ENCODE measurements at regions not wholly inside any gene's neighbourhood (a gene's known extent, or its start where the extent isn't known, plus 50 kb on each side); places are given as distances from the start of the nearest gene placed in this dataset.

DNA sequence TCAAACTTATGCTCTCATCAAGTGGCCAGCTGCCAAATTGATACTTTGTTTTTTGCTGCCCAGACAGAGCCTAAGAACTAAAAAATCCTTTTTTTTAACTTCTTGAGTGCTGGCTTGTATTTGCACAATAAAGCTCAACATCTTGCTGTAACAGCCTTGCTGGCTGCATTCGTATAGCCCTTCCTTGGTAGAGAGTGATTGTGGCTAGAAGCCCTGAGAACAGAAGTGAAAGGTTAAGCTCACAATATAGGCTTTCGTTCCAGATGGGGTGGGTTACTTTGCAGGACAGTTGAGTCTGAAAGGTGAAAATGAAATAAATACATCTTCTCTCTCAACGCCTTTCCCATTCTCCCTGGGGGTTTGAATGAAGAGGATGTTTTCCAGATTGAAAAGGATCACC, 278.8 kb downstream of the HS3ST3B1 start:
- H3K9ac ChIP-seq (ENCODE audit: insufficient read depth, low read depth, low read length) = no peak overlapping the region
- H3K27ac ChIP-seq (ENCODE audit: extremely low read length, insufficient read depth, low read length) = no peak overlapping the region
- intact Hi-C loops (cut with micrococcal nuclease; ENCODE audit: unreplicated experiment) = no loop called here
- TF ChIP-seq ZSCAN25 (CRISPR knock-in tag; IDR thresholded peaks at IDR 0.05) (no peak), ETV5 (CRISPR knock-in tag; IDR thresholded peaks at IDR 0.05; ENCODE audit: borderline replicate concordance) (no peak), KLF15 (CRISPR knock-in tag; IDR thresholded peaks at IDR 0.05; ENCODE audit: borderline replicate concordance) (no peak), KAT7 (CRISPR knock-in tag; IDR thresholded peaks at IDR 0.05; ENCODE audit: borderline replicate concordance) (no peak), SRSF4 (IDR thresholded peaks at IDR 0.05; ENCODE audit: low read depth, low read length, poor library complexity, severe bottlenecking) (no peak), ZNF501 (CRISPR knock-in tag; IDR thresholded peaks at IDR 0.05) (no peak)
- TF ChIP-seq, protein P1, sequence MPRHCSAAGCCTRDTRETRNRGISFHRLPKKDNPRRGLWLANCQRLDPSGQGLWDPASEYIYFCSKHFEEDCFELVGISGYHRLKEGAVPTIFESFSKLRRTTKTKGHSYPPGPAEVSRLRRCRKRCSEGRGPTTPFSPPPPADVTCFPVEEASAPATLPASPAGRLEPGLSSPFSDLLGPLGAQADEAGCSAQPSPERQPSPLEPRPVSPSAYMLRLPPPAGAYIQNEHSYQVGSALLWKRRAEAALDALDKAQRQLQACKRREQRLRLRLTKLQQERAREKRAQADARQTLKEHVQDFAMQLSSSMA (CRISPR knock-in tag; IDR thresholded peaks at IDR 0.05) = no peak
- TF ChIP-seq, protein P2, sequence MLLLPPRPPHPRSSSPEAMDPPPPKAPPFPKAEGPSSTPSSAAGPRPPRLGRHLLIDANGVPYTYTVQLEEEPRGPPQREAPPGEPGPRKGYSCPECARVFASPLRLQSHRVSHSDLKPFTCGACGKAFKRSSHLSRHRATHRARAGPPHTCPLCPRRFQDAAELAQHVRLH (CRISPR knock-in tag; IDR thresholded peaks at IDR 0.05; ENCODE audit: borderline replicate concordance, low read depth) = no peak
- TF ChIP-seq, protein P3, sequence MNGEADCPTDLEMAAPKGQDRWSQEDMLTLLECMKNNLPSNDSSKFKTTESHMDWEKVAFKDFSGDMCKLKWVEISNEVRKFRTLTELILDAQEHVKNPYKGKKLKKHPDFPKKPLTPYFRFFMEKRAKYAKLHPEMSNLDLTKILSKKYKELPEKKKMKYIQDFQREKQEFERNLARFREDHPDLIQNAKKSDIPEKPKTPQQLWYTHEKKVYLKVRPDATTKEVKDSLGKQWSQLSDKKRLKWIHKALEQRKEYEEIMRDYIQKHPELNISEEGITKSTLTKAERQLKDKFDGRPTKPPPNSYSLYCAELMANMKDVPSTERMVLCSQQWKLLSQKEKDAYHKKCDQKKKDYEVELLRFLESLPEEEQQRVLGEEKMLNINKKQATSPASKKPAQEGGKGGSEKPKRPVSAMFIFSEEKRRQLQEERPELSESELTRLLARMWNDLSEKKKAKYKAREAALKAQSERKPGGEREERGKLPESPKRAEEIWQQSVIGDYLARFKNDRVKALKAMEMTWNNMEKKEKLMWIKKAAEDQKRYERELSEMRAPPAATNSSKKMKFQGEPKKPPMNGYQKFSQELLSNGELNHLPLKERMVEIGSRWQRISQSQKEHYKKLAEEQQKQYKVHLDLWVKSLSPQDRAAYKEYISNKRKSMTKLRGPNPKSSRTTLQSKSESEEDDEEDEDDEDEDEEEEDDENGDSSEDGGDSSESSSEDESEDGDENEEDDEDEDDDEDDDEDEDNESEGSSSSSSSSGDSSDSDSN (CRISPR knock-in tag; IDR thresholded peaks at IDR 0.05) = no peak
- H3K27me3 ChIP-seq (ENCODE audit: control insufficient read depth in 1 of 2, insufficient read depth in 2 of 2, low read length in 2 of 2) = no peaks in the 10 kb centered on the region
- in situ Hi-C loops (cut with HindIII; ENCODE audit: extremely low pct_ligation_motif_present, low pct_unique_long_range_greater_than_20kb) = no loop called here
- H3K4me1 ChIP-seq (ENCODE audit: insufficient read depth, low read length) = peaks cover 14% of the 10 kb centered on the region
- ATAC-seq (no peak), DNase-seq (ENCODE audit: low spot score) (no peak), FAIRE-seq (no peak)
- no peaks in the 10 kb centered on the region for H4K20me1 ChIP-seq (ENCODE audit: insufficient read depth, low read length)
- H3K79me2 ChIP-seq (ENCODE audit: insufficient read depth, low read length) = no peaks in the 10 kb centered on the region
- WGBS (ENCODE audit: low lambda C conversion rate) = 92% methylated on average over 3 of the region's 3 CpGs
- H3K4me3 ChIP-seq (replicated peaks in 1 of 3; ENCODE audit: insufficient read depth in 1 of 3, low read depth in 2 of 3, low read length in 3 of 3) = no peak overlapping the region
- POLR2A ChIA-PET = no interaction called here
- no peak overlapping the region for H3K4me2 ChIP-seq (ENCODE audit: low read depth, low read length)
- CTCF ChIA-PET (ENCODE audit: low intra/inter-chr PET ratio, low total read pairs) = no interaction called here
- H3K36me3 ChIP-seq (replicated peaks in 1 of 2; ENCODE audit: control insufficient read depth in 1 of 2, insufficient read depth in 2 of 2, low read length in 2 of 2) = peaks cover 0 to 2% of the 10 kb centered on the region in 2 experiments; a peak in 1 of 5 replicates
- no peaks in the 10 kb centered on the region for H3K9me3 ChIP-seq (ENCODE audit: low read length)
- no peak overlapping the region for H2AFZ ChIP-seq (ENCODE audit: low read length)
- no TSS peak for BruUV-seq (replicated peaks)

All from HepG2 (cell line).